IPS DF 19.7 (cell line): ENCODE measurements at regions not wholly inside any gene's neighbourhood (a gene's known extent, or its start where the extent isn't known, plus 50 kb on each side); places are given as distances from the start of the nearest gene placed in this dataset.

Experiments used
- DNase-seq: peaks from one replicate; pipeline ENCODE4 v3.0.0-alpha.2; 2013; ENCODE audit warnings: low read depth, low spot score

- DNase-seq, result peak; percentile 71
These were observed 435.3 kb upstream of the ZFHX3 start for GRCh38 chr16:73483076-73483791.

- DNase-seq, result no peak
These were observed 434.4 kb upstream of the ZFHX3 start for GRCh38 chr16:73482310-73482709.

DNA sequence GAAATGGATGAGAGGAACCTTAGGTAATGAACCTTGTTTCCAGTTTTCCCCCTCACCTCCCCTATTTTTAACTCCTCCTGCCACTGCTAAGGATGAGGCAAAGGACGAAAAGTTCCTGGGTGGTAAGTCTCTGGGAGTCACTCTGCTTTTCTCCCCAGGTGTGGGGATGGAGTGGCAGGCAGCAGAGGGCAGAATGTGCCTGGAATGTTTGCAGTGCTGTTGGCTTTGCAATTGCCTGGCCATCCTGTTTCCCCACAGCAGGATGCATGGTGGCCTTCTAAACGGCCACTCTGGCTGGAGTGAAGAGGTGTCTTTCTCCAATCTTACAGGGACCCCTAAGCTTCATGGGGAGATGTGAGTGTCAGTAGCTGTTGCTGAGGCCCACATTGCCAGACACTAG is 432.5 kb upstream of the ZFHX3 start:
- no peak for DNase-seq

- DNase-seq, result no peak
These were observed 425.8 kb upstream of the ZFHX3 start for GRCh38 chr16:73473713-73474112.

- no peak for DNase-seq
These were observed 416.9 kb upstream of the ZFHX3 start for GRCh38 chr16:73464834-73465233.

DNA sequence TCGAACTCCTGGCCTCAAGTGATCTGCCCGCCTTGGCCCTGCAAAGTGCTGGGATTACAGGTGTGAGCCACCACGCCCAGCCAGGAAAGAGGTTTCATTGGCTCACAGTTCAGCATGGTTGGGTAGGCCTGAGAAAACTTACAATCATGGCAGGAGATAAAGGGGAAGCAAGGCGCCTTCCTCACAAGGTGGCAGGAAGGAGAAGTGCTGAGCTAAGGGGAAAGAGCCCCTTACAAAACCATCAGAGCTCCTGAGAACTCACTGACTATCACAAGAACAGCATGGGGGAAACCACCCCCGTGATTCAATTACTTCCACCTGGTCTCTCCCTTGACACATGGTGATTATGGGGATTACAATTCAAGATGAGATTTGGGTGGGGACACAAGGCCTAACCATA is 411.7 kb upstream of the ZFHX3 start:
- DNase-seq, result no peak

DNA sequence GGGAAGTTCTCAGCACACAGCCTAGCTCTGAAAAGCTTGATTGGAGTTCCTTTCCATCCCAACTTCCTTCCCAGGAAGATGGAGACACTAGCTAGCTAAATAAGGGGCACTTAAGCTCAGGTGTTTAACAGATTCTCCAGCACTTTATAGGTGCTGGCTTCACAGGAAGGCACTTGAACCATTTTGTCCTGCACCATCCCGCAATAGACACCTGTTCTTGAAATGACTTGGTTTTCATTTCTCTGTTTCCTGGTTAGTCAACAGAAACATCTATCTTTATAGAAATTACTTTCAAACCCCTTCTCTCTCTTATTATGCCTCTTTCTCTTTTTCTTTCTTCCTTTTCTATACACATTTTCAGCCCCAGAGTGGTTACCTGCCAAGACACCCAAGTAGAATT is 409.9 kb upstream of the ZFHX3 start:
- no peak for DNase-seq

- DNase-seq, result no peak
These were observed 401.0 kb upstream of the ZFHX3 start for GRCh38 chr16:73448970-73449369.

DNA sequence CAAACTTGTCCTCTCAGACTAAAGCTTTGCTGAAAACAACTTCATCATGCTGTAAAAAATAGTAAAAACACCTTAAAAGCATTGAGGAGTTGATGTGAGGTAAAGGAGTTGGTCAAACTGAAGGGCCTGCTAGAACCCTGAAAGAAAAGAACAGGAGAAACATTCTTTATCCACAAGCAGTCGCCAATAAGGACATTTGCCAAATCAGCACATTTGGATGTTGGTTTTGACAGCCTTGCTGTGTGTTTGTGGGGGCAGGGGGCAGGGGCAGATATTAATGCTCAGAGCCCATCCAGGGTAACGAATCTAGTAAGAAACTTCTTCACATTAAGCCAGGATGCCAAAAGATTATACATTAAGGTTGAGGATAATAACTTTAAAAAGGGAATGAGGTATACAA is 399.9 kb upstream of the ZFHX3 start:
- DNase-seq, result no peak

- no peak for DNase-seq
These were observed 386.7 kb upstream of the ZFHX3 start for GRCh38 chr16:73434621-73435020.

DNA sequence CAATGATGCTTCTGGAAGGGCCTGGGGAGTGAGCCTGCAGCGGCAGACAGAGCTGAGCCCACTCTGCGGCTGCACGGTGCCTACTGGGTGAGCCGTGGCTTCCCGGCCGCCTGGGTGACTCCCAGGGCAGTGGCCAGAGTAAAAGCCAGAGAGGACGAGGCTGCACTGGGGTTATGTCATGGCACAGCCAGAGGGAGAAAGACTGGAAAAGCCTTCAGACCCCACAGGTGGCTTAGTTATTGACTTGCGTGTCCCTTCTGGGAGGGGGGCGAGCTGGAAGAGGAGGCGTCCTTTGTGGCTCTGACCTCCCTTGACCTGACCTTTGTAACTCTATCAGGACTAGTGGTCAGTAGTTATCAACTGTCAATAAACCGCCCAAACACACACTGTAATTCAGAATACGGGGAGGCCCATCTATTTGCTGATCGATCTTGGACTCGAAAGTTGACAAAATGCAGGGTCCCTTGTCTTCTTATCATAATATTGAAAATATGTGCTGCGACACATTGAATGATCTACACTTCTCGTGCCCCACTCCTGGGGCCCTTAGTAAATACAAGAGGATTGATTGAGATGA is 385.9 kb upstream of the ZFHX3 start:
- DNase-seq, result no peak

DNA sequence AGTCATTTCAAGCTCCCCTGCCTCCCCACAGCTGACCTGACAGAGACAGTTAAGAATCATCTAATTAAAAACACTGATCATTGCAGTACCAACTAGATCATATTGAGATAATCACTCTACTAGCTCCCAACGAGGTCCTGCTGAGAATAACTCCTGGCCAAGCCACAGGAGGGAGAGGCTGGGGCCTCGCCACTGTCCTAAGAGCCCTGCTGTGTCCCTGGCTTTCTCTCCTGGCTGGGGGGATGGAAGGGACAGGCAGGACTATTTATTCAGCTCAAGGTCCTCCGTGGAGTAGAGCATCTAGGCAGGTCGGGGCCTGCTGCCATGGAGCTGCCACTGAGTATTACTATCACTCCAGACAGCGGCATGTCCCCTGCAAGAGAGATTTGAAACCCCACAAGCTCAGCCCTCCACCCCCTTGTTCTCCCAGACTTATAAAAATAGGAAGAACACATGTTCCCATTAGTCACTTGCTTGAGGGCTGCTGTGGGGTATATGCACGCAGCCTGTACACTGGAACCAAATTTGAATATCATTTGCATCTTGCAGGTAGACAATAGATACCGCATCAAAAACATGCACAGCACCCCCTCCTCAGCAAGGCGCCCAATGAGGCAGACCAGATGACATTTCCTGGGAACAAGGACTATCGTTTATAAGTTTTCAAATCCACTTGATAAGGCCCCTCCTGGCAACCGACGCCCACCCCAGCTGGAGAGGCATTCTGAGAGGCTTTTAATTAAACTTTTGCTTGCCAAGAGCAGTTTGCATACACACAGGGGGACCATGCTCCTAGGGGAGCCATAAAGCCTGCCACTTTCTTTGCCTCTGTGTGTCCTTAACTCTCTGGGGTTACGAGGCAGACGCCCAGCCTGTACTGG is 385.2 kb upstream of the ZFHX3 start:
- no peak for DNase-seq

DNA sequence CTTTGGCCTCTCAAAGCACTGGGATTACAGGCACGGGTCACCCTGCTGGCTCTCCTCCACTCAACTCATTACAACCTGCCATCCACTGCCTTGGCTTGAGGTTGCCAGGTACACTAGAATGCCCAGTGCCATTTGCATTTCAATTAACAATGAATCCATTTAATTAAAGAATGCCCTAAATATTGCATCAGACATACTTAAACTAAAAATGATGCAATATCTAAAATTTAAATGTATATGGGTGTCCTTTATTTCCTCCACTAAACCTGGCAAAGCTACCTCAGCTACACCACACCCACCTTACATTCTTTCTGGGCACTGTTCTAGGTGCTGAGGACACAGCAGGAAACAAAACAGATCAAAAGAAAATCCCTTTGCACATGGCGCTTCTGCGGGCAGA is 382.2 kb upstream of the ZFHX3 start:
- no peak for DNase-seq

DNA sequence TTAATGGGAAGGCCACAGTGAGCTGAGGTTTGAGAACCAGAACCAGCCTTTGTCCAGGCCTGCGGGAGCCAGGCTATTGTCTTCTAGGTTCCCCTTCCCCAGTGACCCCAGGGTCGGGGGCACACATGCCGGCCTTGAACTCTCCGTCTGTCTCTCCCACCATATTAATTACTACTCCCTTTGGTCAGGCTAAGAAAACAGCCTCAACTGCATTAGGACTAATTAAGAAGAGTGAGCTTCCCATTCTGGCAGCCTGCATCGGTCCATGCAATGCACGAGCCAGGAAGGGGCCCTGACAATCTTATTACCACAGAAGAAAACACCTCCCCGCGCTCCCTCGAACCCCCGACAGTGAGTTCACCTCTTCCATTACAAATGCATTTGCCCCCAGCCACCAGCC is 380.2 kb upstream of the ZFHX3 start:
- no peak for DNase-seq

GRCh38 chr16:73427164-73427563 is 379.2 kb upstream of the ZFHX3 start:
- DNase-seq, result no peak

GRCh38 chr16:73426433-73427160 is 378.7 kb upstream of the ZFHX3 start:
- no peak for DNase-seq

DNA sequence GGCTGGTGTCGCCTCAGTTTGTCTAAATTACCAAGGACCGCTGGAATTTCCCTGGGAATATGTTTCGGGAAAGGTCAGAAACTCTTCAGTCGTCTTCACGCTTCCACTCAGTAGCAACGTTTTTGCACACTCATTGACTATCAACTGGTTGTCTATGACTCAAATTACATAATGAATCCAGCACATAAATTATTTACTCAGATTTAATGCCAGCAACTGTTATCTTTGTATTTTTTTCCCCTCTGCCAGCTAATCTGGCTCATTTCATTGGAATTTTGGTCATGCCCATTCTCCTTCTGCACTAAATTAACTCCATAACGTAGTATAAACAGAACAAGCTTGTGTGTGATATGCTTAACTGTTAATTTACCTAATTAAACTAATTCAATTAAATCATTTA is 372.7 kb upstream of the ZFHX3 start:
- no peak for DNase-seq

- DNase-seq, result no peak
These were observed 372.3 kb upstream of the ZFHX3 start for GRCh38 chr16:73420244-73420643.

DNA sequence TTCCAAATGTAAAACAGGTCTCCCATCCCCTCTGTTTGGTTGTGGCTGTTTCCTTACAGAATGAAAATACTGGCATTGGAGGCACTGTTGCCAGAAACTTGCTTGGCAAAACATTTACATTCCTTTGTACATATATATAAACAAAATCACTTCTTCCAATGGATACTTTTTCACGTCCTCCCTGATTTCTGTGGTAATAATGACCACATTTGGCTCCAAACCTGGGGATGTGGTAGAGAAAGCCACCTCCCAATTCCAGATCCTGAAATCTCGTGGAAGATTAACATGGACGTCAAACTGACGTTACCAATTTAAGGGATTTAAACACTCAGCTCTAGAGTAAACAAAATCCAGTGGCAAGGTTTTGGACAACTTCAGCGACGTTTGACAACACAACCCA is 370.8 kb upstream of the ZFHX3 start:
- no peak for DNase-seq

DNA sequence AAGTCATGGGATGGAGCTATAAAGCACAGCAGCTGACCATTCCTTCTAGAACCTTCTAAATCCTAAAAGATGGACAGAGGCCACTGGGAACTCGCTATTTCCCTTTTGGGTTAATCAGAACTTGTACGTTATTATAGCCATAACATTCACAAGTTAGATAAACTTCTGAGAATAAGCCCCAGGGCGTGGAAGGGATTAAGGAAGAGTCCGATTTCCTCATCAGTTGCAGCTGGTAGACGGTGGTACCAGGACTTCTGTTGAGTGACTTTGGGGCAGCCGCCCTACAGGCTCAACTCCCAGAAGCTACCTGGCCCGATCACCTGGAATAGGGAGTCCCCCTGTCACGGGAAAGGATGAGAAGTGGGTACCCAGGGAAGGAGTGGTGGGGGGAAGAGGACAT is 370.1 kb upstream of the ZFHX3 start:
- DNase-seq, result no peak

GRCh38 chr16:73415286-73415685 is 367.4 kb upstream of the ZFHX3 start:
- DNase-seq, result no peak

DNA sequence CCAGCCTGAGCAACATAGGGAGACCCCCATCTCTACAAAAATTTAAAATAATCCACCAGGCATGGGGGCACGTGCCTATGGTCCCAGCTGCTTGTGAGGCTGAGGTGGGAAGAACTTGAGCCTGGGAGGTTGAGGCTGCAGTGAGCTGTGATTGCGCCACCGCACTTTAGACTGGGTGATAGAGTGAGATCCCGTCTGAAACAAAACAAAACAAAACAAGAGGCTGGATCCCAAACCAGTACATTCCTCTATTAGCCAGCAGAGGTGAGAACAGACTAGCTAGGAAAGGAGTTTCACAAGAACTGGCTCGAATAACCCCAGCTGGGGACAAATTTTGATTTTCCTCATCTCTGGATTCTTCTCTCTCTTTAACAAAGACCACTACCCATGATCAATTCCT is 366.7 kb upstream of the ZFHX3 start:
- DNase-seq, result no peak
